Coronary artery (tissue), 2 donors: ENCODE measurements at regions not wholly inside any gene's neighbourhood (a gene's known extent, or its start where the extent isn't known, plus 50 kb on each side); places are given as distances from the start of the nearest gene placed in this dataset.

Experiments used
- DNase-seq: peaks from one replicate; pipeline ENCODE4 v3.0.0-alpha.2; 2017; ENCODE audit warnings: low spot score
- H3K27ac ChIP-seq, 2 donors: fragments of 200-600 bp; sonication (generic); one replicate each; pipeline ENCODE4 v1.5.1; 2016 to 2019
- H3K4me3 ChIP-seq: fragments of 200-600 bp; sonication (generic); 2 replicates; pipeline ENCODE4 v1.5.1; 2016; ENCODE audit warnings: mild to moderate bottlenecking, moderate library complexity
- CTCF ChIP-seq: fragments of 200-600 bp; sonication (generic); IDR thresholded peaks from one replicate; pipeline ENCODE4 v1.5.1; 2019; ENCODE audit warnings: antibody characterized with exemption

GRCh38 chr1:90204780-90205179 lies 209.9 kb downstream of the ZNF326 start:
- DNase-seq = no peak

DNA sequence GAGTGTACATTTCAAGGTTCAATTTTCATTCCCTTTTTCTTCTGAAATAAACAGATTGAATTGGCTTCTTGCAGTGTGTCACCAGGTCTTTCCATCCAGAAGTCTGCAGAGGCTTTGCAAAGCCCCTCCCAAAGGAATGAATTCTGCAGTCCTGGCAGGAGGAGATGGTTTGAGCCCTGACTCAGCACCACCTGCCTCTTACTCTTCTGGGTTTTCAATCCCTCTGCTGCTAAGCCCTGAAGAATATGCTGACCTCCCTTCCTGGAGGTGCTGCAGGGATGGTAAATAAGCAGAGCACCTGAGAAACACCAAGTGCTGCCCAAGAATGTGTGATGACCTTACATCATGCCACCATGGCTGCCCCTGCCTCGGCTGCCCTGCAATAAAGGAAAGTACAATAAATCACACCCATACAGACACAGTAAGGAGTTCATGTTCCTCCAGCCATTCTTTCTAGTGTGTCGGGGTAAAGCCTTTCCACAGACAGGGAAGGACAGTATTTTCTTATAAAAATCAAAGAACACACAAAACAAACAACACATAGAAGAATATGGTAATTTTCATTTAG lies 209.2 kb downstream of the ZNF326 start:
- Histone ChIP-seq H3K27ac (no peak overlapping the region), H3K4me3 (no peak overlapping the region)
- DNase-seq = no peak
- TF ChIP-seq CTCF = no peak

More at GRCh38 chr1:90204780-90205179, 209.9 kb downstream of the ZNF326 start:
- TF ChIP-seq CTCF = no peak
- H3K27ac ChIP-seq = no peak overlapping the region
- no peak overlapping the region for H3K4me3 ChIP-seq

DNA sequence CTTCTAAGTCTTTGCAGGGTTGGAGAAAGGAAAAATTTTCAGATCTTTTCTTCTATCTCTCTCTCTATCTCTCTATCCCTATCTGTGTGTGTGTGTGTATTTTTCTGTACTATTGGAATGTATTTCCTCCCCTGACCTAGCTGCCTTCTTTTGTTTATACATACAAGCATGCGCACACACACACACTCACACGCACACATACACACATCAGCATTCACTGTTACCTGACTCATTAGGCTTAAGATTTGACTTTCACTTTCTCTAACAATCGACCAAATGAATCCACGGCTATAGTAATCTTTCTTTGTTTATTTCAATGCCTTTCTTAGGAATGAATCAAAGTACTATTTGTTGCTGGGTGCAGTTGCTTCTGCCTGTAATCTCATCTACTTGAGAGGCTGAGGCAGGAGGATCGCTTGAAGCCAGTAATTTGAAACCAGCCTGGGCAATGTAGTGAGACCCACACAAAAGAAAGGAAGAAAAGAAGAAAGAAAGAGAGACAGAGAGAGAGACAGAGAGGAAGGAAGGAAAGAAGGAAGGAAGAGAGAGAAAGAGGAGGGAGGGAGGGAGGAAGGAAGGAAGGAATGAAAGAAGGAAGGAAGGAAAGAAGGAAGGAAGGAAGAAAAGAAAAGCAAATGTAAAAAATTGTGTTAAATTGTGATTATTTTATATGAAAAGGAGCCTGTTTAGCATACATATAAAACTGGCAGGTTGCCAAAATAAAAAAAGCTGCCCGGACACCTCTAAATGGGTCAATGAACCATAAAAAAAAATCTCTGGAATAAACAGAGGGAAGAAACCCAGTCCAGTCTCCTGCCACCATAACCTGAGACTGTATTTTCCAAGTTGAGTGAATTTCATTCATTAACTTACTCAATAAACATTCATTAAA lies 206.8 kb downstream of the ZNF326 start:
- Histone ChIP-seq H3K27ac (no peak overlapping the region), H3K4me3 (no peak overlapping the region)
- DNase-seq = no peak
- no peak for TF ChIP-seq CTCF

DNA sequence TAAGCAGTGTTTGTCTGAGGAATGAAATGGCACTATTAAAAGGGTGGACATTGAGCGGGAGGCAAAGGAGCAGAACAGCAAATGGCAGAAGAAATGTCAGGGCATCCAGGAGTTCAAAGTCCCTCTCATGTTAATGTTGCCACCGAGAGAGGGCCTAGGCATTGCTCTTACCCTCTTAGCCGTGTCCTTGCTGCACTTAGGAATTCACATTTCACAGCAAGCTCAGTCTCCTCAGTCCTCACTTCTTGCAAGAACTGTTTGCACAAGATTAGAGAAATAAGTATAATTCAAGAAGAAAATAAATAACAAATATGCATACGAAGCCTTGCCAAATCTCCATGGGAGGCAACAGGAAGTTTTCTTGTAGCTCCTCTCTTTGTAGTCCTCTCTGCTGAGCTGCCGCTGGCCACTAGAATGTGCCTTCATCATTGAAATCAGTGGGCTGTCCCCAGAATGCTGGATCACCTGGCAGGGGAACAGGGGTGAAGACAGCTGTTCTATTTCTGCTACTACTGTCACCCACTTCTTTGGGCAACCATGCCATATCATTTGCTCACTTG lies 205.8 kb downstream of the ZNF326 start:
- no peak for TF ChIP-seq CTCF
- no peak for DNase-seq
- Histone ChIP-seq H3K27ac (no peak overlapping the region), H3K4me3 (no peak overlapping the region)

DNA sequence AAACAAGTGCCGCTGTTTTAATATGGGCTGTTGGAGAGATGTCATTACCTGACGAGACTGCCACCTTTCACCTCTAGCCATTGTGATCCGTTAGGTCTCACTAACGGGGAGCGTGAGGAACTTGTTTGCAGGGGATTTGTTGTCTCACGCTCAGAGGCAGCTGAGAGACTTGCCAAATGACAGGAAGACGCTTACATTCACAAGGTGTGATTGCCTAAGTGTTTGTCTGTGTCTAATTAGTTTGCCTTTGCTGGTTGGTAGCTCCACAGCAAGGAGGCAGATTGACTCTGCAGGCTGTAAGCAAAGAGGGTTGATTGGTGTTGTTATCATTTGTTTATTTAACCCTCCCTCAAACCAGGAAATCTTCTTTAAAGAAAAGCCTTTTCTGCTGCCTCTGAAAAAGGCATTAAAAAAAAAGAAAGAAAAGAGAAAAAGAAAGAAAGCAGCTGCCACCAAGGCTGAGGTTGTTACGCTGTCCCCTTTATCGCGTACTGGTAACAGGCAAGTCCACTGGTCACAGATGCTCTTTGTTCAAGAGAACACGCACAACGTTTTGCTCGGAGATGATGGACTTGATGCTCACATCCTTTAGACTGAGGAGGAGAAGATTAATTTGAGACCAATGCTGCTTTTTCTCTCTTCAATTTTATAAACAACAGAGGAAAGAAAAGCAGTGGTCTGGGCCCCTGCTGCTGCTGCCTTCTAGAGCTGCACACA lies 203.9 kb downstream of the ZNF326 start:
- DNase-seq = no peak
- no peak overlapping the region for H3K27ac ChIP-seq
- H3K4me3 ChIP-seq = no peak overlapping the region
- no peak for TF ChIP-seq CTCF

DNA sequence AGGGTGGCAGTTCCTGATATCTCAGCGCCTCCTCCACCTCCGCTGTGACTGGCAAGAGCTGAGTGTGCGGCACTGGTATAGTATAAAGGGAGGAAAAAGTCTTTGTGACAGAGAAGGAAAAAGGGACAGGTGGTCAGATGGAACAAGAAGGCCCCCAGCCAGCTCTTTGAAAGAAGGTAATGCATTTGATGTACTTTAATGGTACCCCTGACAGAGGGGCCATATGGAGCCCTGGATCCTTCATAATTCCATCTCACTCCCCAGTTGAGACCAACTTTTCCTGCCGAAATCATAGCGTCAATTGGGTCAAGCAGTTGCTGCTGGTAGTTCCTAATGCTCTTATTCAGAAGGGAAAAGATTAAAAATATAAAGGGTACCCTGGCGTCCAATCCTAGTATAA lies 198.2 kb downstream of the ZNF326 start:
- no peak overlapping the region for H3K4me3 ChIP-seq
- DNase-seq = no peak
- H3K27ac ChIP-seq = no peak overlapping the region
- TF ChIP-seq CTCF = no peak
